GM19397 (cell line): ENCODE measurements at regions not wholly inside any gene's neighbourhood (a gene's known extent, or its start where the extent isn't known, plus 50 kb on each side); places are given as distances from the start of the nearest gene placed in this dataset.
A peak's percentile ranks its signal among the peaks of the same experiment; 100 is the strongest.

Source experiments
- ATAC-seq: cut with Tn5 transposase; IDR thresholded peaks from one replicate; pipeline ENCODE4 v1.9.1; 2021; ENCODE audit warnings: mild to moderate bottlenecking, moderate library complexity; ENCODE audit not compliant: unreplicated experiment

DNA sequence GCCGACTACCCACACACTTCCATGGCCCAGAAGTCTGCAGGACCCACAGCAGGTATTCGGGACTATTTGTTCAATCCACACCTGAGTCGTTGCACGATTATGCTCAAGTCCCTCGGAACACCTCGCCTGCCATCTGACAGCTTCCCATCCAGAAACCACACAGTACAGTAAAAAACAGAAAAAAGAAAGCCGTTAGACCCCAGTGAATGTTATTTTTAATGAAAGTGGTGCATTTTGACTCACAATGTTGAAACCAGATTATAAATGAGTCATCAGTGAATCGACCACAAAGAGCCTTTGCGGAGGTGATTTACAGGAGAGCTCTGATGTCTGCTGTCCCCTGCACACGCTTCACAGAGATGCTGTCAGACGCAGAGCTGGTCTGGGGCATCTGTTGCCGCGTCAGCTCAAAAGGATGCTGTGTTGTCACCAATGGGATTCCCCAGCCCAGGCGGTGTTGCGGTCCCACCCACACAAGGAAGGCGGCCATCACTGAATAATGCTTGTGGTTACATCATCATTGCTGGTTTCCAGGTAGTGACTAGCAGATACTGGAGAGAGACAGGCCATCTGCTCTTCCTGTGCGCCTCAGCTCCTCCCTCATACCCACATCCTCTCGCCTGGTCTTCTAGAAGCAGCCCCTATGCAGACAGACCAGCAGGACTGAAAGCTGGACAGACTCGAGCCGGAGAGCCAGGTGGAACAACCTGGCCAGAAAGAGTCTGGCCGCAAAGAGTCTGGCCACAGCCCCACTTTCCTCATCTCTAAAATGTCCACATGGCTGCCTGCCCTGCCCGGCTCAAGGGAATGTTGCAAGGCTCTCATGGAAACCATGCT is 116.8 kb downstream of the TOMM20 start:
- ATAC-seq: peak; percentile 74

DNA sequence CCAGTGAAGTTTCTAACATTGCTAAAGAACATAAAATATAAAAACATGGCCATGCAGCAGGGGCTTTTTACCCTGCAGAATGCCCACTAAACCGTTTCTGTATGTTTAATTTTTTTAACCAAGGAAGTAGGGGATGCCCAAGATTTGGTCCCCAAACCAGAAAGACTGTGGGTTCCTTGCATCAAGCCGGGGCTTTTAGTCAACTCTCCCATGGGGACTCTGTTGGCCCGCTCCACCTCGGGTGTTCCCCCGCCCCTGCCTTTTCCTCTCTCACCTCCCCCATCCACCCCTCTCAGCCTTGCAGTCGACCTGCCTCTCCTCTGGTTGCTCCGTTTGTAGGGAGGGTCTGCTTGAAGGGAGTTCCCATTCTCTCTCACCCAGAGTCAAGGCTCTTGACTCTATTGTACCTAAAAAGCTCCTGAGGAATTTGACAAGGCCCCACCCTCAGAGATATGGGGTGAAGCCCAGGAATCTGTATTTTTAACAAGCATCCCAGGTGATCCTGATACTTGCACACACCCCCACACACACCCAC is 117.5 kb downstream of the TOMM20 start:
- no peak for ATAC-seq

DNA sequence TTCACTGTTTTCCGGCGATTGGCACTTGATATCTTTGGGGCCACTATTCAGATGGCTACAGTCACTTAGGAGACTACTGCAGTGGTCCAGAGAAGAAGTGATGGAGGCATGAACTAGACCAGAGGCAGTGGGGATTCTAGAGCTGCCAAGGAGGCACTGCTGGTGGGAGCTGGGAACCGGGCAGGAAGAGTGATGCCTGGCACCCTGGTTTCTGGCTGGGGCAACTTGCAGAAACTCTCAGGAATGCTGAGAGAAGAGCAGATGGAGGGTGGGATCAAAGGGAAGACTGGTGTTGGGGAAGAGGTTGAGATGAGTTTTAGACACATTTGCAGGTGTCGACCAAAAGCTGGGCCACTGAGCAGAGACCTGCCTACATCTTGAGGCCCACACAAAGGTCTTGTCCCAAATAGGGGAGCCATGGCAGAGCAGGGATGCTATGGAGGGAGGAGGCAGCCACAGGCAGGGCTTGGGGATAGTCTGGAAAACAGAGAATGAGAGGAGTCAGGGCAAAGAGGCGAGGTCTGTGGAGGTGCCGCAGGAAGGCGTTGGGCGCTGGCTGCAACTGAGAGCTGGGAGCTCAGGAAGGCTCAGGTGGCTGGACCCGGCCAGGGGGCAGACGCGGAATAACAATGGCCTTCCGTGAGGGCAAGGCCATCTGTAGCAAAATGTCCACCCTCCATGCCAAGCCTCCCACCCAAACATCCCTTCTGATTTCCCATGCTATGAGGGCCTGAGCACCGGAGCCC is 118.9 kb downstream of the TOMM20 start:
- no peak for ATAC-seq

DNA sequence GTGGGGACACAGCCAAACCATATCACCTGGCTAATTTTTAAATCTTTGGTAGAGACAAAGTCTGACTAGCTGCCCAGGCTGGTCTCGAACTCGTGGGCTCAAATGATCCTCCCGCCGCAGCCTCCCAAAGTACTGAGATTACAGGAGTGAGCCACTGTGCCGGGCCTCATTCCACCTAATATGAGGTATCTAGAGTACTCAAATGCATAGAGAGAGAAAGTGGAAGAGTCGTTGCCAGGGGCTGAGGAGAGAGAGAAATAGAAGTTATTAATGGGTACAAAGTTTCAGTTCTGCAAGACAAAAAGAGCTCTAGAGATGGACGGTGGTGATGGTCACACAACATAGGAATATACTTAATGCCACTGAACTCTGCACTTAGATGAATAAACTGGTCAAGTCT is 119.6 kb downstream of the TOMM20 start:
- no peak for ATAC-seq

DNA sequence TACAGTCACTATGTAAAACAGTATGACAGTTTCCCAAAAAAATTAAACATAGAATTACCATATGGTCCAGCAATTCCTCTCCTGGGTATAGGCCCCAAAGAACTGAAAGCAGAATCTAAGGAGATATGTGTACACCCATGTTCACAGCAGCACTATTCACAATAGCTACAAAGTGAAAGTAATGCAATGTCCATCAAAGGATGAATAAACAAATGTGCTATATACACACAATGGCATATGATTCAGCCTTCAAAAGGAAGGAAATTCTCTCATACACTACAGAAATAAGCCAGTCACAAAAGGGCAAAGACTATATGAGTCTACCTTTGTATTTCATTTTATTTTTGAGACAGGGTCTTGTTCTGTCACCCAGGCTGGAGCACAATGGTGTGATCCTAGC is 120.4 kb downstream of the TOMM20 start:
- ATAC-seq: no peak

DNA sequence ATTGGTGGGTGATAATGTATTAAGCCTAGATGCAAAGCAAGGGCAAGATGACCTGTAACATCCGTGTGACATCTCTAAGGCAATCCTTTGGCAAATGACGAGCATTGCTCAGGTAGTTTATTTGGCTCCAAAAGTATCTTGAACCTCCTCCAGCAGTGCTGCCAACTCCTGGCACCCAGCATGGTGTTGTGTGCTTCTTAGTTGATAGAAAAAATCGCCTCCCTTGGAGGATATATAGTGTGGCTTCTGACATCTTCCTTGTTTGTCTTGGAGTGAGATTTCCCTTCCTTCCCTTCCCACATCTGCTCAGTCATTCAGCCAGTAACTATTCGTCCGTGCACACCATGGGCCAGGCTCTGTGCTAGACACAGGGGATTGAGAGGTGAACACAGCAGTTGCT is 121.8 kb downstream of the TOMM20 start:
- no peak for ATAC-seq

DNA sequence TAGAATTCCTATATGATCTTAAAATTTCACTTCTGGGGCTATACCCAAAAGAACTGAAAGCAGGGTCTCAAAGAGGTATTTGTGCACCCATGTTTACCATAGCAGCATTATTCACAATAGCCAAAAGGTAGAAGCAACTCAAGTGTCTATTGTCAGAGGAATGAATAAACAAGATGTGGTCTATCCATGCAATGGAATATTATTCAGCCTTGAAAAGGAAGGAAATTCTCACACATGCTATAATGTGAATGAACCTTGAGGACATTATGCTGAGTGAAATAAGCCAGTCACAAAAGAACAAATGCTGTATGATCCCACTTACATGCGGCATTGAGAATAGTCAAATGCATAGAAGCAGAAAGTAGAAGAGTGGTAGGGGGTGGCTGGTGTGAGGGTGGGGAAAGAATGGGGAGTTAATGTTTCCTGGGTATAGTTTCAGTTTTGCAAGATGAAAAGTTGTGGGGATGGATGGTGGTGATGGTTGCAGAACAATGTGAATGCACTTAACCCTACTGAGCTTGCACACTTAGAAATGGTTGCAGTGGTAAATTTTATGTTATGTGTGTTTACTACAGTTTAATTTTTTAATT is 122.4 kb downstream of the TOMM20 start:
- peak; percentile 52 for ATAC-seq

DNA sequence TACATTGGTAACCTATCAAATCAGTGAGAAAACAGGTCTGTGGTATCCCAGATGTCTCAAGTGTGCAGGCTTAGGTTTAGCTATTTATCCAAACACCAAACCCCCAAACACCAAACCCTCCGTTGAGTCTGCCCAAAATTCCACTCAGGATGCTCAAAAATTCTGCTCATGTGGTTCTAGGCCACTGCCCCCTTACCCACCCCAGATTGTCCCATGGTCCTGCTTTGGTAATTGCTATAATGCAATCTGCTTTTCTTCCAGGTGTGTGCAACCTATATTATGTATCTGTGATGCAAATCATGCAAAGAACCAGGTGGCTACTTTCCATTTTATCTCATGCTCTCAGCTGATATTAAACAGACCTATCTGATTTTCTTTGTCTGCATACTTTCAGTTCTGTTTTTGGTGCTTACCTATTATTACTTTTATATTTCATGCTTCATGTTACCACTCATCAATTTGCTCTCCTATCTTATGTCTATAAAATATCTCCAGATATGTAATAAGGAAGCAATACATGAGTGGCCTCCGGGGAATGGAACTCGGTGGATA is 123.7 kb downstream of the TOMM20 start:
- ATAC-seq: no peak

DNA sequence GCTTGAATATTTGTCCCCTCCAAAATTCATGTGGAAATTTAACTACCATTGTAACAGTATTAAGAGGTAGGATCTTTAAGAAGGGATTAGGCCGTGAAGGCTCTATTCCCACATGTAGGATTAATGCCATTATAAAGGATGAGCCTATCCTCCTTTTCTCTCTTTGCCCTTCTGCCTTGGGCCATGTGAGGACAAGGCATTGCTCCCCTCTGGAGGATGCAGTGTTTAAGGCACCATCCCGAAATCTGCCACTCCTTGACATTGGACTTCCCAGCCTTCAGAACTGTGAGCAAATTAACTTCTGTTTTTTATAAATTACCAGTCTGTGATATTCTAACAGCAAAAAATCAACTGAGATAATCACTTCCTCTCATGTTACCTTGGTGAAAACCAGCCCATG is 124.4 kb downstream of the TOMM20 start:
- no peak for ATAC-seq

DNA sequence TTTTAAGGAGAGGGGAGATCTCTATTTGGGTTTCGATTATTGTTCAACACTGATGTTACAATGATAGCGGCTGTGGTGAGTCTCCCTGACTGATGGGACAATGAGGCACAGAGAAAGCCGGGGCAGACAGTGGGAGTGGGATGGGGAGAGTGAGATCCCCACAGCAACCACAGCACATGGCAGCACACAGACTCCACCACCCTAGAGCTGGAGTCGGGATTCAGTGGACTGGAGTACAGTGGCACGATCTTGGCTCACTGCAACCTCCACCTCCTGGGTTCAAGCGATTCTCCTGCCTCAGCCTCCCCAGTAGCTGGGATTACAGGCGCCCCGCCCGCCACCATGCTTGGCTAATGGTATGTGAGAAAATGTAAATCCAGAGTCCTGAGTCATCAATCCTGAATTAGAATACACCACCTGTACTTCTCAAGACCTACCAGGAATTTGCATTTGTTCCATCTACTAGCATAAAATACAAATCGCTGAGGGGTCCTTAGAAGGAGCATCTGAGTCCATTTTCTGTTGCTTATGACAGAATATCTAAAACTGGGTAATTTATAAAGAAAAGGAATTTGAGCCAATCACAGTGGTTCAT is 125.8 kb downstream of the TOMM20 start:
- no peak for ATAC-seq

DNA sequence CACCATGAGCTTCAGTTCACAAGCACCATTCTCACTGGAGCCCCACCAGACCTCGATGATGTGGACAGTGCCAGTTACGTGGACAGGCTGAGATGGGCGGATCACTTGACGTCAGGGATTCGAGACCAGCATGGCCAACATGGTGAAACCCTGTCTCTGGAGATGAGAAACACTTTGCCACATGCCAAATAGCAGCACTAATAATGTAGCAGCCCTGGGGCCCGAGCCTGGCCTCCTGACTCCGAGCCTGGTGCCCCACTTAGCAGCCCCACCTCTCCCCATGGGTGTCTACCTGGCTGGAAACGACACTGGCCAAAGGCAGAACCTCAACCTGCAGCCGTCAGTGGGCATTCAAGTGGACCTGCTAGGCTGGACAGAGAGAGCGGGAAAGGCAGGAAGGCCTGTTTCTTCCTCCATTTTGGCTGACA is 129.1 kb downstream of the TOMM20 start:
- no peak for ATAC-seq

DNA sequence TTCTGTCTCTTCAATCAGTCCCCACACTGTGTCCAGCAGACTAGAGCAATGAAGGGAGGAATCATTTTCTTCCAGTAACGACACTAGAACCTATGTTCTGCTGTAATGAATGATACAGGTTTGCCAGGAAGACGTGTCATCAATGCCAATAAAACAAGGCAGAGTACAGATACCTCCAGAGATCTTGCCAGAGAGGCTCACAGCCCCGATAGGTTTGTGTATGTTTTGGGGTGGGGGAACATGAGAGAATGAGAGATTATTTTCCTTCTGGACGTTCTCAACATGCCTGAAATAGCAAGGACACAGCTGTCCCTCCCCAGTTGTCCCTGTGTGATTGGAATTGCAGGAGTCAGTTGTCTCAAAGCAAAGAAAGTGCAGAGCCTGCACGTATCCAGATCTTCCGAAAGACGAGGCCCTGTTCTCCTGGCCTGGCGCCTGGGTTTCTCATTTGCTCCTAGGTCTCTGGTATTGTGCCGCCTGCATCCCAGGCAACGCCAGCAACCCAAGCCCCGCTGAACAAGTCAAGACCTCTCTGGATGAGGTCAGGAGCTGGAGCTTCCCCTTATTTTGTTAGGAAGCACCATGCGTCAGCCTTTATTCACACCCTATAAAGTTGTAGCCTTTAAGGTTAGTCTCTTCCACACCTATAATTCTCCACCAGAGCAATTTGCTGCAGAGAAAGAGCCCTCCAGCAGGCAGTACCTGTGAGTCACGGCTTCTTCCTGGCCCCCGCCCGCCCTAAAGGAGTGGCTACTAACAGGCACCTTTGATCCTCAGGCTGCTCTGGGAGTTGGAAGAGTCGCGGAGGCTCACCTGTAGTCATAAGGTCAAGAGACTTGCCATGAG is 130.5 kb downstream of the TOMM20 start:
- ATAC-seq: no peak

DNA sequence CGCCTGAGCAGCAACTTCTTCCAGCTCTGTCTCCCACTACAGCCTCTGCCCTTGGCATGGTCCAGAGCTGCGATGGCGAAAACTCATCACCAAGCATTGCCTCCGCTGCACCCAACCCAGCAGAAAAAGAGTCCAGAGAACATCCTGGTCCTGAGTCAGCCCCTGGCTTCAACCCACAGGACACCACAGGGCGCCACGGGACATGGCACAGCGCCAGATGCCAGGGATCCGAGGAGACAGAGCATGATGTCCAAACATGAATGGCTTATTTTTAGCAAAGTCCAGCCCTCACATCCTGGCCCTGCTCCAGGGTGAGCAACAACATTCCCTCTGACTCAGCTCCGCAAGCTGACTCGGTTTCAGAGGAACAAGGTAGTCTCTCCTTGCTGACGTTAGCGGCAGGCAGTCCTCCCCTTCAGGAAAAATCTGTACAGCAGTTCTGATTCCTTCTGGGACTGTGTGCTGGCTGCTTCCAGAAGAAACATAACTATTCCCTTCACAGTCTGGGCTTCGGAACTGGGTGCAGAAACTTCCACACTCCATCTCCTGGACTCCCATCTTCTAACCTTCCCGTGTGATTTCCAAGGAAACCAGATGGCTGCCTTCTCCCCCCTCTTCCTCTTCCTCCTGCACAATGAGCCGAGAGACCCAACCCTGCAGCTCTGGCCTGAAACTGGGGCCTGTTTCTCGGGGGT is 131.3 kb downstream of the TOMM20 start:
- no peak for ATAC-seq

DNA sequence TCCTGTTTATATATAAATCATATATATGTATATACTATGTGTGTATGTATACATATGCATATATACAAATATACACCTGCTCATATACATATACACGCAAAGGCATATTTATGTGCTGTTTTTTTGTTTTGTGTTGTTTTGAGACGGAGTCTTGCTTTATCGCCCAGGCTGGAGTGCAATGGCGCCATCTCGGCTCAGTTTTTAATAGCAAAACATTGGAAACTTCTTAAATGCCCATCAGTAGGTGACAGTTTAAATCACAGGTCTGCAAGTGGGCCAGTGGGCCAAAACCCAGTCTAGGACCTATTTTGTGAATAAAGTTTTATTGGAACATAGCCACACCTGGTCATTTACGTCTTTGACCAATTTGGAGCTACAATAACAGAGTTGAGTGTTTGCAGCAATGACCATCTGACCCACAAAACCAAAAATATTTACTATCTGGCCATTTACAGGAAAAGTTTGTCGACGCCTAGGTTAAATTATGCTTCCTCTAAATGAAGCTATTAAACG is 132.3 kb downstream of the TOMM20 start:
- no peak for ATAC-seq

DNA sequence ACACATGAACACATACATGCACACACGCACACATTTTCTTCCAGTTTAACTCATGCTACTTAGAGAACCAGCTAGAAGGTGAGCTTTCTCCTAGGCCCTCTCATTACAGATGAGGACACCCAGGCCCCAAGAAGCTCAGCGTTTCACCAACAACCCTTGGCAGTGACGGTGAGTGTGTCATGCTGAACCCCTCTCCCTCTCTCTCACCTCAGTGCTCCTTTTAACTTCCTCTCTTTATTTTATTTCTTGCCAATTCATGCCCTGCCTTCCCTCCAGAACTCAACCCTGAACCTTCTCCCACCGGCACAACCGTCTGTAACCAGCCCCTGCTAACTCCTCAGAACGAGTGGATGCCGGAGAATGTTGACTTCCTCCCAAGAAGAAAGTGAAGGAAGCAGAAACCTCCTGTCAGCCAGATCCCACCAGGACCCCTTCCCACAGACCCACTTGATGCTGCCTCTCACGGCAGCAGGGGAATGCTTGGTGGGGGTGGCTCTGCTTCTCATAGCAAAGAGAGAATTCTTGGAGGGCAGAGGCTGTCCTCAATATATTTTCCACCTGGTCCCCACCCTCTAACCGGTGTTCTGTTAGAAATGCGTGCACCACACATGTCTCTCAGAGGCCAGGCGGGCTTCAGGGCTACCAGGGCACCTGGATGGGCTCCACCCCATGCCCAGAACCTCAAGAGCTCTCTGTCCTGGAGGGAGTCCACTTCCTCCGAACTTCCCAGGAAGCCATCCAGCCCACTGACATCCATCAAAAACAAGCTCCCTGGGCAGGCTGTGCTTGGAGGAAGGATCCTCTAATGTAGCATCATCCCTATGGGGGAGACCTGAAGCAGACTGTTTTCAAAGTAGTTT is 134.0 kb downstream of the TOMM20 start:
- no peak for ATAC-seq

DNA sequence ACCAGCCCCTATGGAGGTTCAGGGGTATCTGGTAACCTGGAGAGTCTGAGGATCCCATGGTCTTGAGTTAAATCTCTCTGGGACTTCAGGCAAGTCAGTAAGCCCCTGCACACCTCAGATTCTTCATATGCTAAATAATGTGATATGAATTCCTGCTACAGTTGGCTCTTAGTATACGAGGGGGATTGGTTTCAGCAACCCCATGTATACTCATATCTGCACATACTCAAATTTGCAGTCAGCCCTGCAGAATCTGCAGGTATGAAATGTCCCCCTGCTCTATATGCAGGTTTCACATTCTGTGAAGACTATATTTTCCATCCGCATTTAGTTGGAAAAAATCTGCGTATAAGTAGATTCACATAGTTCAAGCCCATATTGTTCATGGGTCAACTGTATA is 136.6 kb downstream of the TOMM20 start:
- ATAC-seq: no peak

DNA sequence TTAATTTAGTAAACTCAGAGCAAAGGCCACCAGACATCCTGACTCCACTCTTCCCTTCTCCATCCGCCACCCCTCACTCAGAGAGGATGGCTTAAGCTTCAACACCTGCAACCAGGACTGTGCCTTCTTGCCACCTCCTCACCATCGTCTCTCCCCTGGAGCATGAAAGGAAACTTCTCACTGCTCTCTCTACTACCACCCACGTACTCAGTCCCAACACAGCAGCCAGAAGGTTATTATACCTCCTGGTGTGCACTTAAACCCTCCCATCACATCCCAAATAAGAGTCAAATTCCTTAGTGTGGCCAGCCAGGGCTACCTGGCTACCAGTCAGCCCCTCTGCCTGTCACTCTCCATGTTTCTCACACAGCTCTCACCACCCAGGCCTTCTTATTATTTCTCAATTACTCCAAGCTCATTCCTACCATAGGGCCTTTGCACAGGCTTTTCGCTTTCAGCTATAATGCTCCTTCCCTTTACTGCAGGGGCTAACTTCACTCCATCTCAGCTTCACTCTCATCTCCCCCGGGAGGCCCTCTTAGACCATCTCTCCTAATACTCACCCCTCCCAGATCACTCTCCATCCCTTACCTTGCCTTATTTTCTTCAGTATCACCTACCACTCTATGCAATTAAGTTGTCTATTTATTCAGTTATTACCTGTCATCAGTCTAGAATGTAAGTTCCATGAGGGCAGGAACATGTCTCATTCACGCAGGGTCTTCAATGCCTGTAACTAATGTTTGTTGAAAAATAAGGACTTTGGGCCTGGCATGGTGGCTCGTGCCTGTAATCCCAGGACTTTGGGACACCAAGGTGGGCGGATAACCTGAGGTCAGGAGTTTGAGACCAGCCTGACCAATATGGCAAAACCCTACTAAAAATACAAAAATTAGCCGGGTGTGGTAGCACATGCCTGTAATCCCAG is 137.5 kb downstream of the TOMM20 start:
- no peak for ATAC-seq
